ENCODE measurements at regions not wholly inside any gene's neighbourhood (a gene's known extent, or its start where the extent isn't known, plus 50 kb on each side); places are given as distances from the start of the nearest gene placed in this dataset.

GRCh38 chr2:136238286-136239078, 120.5 kb upstream of the CXCR4 start:
- DNase-seq: peak; percentile 76

- DNase-seq: no peak
Observed at GRCh38 chr2:136236019-136236418, 118.1 kb upstream of the CXCR4 start.

DNA sequence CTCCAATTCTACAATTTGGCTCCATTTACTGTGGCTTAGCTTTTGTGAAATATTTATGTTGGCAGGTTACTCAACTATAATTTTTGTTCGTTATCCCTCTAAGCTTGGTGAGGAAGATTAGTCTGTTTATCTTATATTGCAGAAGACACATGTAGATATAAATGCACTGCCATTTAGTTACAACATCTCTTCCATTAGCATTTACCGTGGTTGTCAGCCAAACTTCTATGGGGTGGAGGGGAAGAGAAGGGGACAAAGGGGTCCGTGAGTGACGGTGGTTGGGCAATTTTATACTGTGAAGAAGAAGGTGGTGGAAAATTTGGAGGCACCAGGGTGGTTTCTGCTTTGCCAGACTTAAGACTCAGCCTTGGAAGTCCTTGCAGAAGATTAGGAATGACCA, 117.6 kb upstream of the CXCR4 start:
- peak; percentile 48 for DNase-seq

DNA sequence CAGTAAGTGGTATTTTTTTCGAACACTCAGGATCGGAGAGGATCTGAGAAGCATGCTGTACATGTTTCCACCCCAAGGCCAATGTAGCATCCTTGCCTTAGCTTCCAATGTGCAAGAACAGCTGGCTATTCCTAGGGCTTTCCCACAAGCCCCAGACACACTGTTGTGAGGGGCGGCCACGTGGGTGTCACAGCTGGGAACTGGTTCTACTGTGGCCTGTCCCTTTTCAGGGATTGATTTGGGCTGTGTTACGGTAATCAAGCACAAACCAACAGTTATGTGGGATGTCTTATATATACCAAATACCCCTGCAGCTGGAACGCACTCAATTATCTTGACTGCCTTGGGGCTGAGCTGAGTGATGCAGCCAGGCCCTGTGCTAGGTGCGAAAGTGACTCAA, 116.3 kb upstream of the CXCR4 start:
- DNase-seq: no peak

- DNase-seq: no peak
Observed at GRCh38 chr2:136233298-136233697, 115.3 kb upstream of the CXCR4 start.

DNA sequence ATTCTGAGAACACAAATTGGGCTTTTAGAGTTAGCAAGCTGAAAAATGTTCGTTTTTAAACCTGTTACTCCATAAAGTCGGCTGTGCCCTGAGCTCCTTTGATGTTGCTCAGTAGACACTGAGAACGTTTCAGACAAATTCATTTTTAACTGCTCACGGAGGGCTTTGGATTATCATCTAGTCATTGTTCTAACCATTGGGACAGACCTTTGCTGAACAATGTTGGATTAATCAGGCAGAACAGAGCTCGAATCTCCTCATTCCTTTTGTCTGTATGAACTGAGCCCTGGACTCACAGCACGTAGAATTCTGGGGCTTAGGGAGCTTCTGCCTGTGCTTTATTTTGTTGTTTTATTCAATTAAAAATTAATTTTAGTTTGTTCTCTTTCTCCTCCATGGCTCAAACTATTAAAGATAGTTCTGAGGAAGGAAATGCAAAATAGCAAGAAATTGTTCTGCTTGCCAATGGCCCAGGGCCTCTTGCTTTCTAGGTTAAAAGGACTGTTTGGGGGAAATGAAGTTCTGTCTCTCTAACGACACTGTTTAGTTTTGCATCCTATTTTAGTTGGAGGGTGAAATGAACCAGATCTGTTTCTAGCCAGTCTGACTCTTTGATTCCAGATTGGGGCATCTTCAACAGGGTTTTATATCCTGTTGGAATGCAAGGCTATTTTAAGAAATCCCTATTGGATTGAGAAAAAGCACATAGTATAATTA, 114.7 kb upstream of the CXCR4 start:
- DNase-seq: no peak

DNA sequence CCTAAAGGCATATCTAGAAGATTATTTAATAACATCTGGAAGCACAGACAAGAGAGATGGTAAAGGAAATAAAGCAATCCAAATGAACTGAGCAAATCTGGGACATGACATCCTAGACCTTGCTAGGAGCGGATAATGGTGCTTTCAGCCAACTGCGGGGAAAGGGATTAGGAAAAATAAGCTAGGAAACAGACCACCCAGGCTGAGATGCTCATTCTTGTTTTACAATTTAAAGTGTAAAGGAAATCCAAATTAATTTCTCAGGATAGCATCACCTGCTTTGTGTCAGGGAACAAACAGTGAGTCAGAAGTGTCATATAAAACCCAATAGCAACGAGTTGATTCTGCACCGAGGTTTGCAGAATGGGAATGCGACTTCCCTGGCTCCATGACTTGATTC, 112.5 kb upstream of the CXCR4 start:
- DNase-seq: no peak

DNA sequence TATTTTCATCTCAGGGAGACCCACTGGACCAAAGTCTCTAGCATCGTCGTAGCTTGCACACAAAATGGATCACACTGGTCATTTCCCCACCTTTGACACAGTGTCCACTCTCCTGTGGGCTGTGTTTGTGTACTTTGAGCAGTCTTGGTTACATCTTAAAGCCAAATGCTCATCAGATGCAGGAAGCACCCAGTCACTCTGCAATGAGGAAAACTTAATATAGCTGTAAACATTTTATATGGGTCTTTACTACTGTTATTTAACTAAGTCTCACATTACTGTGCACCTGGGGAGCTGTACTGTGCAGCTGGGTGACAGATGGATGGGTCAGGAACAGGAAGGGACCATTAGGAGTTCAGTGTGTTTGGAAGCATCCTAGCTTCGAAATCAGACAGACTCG, 109.0 kb upstream of the CXCR4 start:
- no peak for DNase-seq

DNA sequence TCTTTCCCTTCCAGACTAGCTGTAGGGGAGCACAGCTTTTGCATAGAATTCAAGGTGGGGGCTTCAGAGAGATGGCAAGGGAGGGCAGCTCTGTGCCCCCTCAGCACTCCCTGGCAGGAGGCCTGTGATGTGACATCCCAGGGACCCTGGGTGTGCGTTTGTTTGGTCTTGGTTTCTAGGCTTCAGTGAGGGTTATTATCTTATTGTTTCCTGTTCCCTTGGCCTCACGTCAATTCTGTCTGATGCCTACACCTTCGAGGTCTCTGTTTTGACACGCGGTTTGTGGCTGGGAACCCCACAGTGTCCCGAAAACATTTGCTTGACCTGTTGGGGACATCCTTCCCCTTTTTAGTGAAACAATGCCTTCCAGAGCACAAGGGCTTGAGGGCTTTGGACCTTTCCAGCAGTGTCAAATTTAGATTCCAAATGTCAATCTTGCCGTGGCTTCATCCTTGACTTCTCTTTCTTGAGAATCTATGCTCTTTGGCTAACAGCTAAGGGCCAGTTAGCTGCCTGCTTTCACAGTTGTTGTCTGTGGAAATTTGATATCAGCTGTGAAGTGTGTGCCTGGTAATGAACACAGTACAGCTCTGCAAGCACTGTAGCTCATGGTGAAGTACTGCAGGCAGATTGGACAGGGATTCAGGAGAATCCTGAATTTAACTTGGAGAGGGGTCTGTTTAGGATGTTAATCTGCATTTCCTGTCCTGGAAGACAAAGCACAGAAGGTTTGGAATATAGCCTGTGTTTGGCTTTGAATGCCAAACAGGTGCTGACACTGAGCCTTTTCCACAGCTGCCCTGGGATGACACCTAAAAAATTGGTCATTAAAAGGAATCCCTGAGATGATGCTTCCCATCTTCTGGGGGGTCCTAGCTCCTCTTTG, 108.2 kb upstream of the CXCR4 start:
- DNase-seq: no peak

GRCh38 chr2:136223274-136223673, 105.3 kb upstream of the CXCR4 start:
- no peak for DNase-seq

- no peak for DNase-seq
Observed at GRCh38 chr2:136222862-136223261, 104.9 kb upstream of the CXCR4 start.

GRCh38 chr2:136221026-136221425, 103.1 kb upstream of the CXCR4 start:
- no peak for DNase-seq

DNA sequence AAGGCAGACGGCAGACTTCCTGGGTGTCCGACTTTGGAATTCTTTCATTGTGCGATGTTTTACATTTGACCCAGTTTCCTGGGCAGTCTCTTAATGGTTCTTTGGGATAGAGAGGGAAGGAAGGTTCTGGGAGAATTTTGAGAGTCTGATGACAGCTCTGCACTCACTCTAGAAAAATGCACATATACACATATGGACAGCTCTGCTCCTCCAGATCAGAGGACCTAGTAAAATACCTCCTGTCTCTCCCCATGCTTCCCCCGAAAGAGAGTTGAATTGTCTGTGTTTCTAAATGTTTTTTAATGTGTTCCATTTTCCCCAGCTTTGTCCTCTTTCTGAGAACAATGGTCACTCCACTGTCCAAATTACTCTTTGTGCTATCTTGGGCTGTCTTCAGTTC, 102.0 kb upstream of the CXCR4 start:
- no peak for DNase-seq

DNA sequence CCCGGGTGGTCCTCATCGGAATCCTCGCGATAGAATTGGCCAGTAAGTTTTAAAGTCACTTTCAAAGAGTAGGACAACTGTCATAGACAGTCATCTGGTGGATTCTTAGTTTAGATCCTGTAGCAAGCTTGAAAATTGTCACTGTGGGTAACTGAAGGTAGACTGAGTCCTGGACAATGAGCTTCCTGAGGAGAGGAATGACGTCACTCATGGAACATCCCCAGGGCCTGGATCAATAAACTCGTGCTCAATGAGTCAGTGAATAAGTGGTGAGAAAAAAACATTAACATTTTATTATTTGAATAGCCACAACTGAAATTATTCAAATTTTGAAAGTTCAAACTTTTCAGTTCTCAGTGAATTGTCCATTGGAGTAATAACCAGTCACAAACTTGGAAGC, 101.4 kb upstream of the CXCR4 start:
- DNase-seq: no peak

DNA sequence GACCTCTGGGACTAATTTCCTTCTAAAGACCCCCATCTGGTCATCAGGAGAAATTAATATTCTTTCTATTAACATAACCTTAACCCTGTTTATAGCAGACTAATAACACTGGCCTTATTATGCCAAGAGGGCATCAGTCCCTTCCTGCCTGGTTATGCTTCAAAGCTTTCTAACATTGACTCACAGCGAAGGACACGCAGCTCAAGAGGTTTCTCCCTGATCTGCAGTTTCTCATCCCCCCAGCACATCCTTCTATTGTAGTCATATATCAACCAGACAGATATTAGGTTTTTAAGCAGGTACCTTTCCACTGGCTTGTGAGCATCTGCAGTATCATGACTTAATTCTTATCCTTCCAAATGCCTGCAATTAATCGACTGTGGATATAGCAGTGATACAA, 100.0 kb upstream of the CXCR4 start:
- DNase-seq: no peak

DNA sequence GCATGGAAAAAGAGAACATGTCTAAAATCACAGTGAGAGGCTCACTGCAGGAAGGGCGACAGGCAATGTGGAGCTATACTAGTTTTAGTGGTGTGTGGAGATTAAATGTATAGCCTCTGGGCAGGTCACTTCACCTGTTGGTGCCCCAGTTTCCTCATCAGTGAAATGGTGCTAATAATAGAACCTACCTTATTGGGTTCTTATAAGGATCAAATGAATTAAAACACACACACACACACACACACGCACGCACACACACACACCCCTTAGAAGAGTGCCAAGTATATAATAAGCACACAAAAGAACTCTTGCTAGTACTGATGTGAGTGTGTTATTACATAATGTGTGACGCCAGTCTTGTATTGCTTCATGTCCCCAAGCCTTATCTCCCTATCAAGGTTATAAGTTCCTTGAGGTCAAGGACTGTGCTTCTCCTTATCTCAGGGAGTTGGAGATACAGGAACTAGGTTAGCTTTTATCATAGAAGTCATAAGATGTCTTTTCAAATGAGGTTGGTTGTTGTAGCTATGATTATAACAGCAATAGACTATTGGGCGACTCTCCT, 98.0 kb upstream of the CXCR4 start:
- peak; percentile 53 for DNase-seq

GRCh38 chr2:136215449-136215848, 97.5 kb upstream of the CXCR4 start:
- no peak for DNase-seq

DNA sequence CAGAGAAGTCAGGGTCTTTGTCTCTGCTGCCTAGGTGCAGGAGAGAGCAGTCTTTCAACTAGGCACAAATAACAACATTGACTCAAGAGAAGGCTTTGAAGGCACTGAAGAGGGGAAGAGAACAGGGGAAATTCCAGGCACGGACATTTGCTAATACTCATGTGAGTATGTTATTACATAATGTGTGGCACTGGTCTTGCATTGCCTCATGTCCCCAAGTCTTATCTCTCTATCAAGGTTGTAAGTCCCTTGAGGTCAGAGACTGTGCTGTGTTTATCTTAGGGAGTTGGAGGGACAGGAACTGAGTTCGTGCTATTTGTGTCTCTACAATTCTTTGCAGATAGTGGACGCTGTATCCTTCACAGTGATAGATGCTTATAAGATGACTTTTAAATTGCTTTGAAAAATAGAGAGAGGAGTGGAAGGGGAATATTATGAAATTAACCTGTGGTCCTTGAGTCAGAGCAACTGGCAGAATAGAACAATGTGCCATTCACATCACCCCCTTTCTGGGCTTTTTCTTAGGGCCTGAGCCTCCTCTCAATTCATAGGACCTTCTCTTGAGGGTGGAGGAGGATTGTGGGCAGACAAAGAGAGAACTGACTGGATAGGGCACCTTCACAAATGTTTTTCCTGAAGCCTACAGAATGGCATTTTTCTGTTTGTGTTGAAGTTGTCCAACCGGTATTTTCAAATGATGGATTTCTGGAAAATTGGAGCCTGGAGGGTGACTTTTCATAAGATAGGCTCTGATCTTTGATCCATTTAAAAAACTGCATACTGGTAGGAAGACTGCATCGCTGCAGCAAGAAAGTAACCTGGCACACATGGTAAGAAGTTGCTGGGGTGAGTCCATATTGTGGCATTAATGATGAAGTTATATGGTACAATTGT, 96.6 kb upstream of the CXCR4 start:
- peak; percentile 70 for DNase-seq

DNA sequence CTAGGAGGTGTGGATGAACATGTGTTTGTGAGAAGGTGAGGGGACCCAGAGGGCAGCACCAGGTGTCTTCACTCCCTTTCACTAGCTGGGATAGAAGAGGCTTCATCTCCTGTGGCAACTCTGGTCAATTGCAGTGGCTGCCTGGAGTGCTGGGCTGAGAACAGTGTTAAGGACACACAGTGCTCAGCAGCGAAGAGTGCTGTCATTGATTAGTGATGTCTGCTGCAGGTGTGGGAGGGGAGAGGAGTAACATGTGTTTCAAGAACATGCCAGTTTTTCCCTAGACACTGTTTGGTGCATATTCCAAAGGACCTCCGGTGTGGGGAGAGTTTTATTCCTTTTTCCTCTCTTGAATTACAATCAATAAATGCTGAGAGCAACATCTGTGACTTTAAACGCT, 95.9 kb upstream of the CXCR4 start:
- DNase-seq: no peak

DNA sequence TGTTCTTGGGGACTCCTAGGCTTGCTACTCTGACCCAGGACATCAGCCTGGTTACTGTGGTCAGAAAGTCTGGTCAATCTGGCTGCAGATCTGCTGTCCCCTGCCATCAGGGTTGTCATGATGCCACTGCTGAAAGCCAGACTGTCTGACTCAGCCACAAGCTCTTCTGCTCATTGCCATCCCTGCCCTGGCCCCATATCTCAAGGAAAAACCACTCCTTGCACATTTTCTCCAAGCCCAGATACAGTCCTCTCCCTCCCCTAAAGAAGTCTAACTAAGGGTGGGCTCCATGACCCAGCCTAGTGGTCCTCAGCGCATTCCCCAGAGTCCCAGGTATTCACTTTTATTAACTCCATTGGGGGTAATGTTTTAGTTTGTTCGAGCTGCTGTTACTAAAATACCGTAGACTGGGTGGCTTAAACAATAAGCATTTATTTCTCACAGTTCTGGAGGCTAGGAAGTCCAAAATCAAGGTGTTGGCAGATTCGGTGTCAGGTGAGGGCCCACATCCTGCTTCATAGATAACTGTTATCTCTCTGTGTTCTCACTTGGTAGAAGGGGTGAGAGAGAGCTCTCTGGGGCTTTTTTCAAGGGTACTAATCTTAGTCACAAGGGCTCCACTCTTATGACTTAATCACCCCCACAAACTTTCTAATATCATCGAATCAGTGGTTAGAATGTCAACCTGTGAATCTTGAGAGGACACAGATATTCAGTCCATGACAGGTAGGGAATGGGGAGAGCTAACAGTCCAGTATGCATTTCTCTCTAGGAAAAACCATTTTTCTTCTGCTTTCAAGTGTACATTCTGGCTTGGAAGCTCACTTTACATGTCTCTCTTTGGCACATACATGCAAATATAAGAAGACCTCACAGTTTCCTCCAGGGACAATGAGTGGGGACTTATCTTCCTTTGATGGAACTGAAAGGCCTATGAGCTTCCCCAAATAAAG, 94.8 kb upstream of the CXCR4 start:
- no peak for DNase-seq

- peak; percentile 38 for DNase-seq
Observed at GRCh38 chr2:136211701-136212100, 93.8 kb upstream of the CXCR4 start.

All from hematopoietic multipotent progenitor cell treated with erythropoietin and hydrocortisone succinate and interleukin-3 and kit ligand, for 8 days (in vitro differentiated cells).